HG03354 (cell line): ENCODE measurements at regions not wholly inside any gene's neighbourhood (a gene's known extent, or its start where the extent isn't known, plus 50 kb on each side); places are given as distances from the start of the nearest gene placed in this dataset.

Source experiments
- ATAC-seq: cut with Tn5 transposase; IDR thresholded peaks from one replicate; pipeline ENCODE4 v1.9.1; 2021; ENCODE audit warnings: mild to moderate bottlenecking; ENCODE audit not compliant: unreplicated experiment, poor library complexity, severe bottlenecking

GRCh38 chr7:148472406-148472805, 118.2 kb upstream of the C7orf33 start:
- no peak for ATAC-seq

DNA sequence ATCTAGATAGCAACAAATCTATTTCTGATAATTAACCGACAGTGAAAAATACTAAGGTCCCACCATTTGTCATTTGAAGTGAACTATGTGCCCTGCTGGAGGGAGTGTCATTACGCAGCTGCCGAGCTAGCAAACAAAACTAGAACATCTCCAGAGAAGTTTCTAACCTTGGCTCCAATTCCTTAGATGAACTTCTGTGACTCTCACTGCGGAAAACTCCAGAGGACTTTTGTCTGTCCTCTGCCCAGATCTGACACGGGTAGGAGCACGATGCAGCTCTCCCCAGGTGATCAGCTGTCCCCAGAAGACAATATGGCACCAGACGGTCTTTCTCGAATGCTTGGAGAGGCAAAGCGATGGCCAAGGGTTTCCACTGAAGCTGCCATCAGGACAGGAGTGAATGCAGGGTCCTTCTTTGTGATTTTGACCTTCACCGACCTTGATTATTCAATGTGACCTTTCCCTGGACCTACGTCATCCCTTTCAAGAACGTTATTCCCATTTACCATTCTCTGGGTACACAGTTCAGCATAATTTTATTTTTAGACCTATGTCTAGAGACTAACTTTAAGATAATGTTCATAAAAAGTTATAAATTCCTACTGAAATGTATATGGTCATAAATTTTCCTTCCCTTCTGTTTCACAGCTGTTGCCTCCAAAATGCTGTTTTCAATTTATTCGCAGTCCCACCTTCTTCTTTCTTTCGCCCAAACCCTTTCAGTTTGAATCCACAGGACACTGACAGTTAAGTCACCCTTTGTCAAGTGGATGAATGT, 116.7 kb upstream of the C7orf33 start:
- ATAC-seq: no peak

GRCh38 chr7:148474481-148475025, 116.0 kb upstream of the C7orf33 start:
- no peak for ATAC-seq

DNA sequence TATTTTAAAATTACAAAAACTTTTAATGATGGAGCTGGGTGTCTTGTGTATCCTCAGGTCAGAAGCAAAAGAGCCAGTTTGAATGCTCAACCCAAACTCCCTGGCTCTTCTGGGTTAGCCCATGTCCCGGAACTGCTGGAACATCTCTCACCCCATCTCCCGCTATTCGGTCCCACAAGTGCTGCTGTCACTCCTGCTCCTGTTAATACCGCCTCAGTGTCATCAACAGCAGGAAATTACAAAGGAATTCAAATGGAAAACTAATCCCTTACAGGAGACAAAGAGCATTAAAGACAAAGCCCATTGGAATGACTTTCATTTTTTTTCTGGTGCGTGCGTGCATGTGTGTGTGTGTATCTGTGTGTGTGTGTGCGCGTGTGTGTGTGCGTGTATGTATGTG, 112.0 kb upstream of the C7orf33 start:
- ATAC-seq: no peak

DNA sequence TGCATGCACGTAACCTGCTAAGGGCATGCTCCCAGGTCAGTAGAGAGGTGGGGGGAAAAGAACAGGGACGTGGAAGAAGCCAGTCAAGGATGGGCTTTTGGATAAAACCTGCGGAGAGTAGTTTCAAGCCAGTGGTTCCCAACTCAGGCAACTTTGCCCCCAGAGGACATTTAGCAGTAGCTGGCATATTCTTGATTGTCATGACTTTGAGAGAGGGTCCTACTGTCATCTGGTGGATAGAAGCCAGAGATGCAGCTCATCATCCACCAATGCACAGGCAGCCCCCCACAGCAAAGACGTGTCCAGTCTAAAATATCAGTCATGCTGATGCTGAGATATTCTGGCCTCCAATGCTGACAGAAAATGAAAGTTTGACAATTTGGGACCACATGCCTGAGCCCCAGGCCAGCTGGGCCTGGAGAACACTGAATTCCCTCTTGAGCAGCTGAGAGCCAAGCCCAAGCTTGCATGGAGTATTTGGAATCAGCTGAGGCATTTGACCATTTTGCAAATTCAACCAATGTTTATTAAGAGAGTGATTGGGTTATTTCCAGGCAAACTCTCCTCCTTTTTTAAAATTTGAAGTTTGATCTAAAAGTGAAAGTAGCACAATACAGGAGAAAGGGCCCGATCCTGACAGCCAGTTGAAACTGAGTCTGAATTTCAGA, 110.0 kb upstream of the C7orf33 start:
- no peak for ATAC-seq

DNA sequence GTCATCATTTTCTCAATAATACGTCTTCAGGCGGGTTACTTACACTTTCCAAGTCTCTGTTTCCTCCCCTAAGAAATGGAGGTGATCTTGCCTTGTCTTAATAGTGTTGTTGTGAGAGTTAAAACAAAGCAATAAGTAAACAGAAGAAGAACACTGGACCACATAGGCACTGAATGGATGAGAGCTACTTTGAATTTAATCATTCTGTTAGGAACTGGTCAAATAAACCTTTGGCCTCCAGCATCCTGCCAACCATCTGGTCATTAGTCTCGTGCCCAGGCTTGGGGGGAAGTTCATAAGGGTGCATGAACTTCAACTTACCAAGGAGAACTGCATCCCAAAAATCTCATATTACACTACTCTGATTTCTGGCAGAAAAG, 109.4 kb upstream of the C7orf33 start:
- ATAC-seq: no peak

- no peak for ATAC-seq
These were observed 108.5 kb upstream of the C7orf33 start for GRCh38 chr7:148481971-148482626.

- ATAC-seq: no peak
These were observed 106.9 kb upstream of the C7orf33 start for GRCh38 chr7:148483515-148484308.

GRCh38 chr7:148484486-148484885, 106.1 kb upstream of the C7orf33 start:
- no peak for ATAC-seq

DNA sequence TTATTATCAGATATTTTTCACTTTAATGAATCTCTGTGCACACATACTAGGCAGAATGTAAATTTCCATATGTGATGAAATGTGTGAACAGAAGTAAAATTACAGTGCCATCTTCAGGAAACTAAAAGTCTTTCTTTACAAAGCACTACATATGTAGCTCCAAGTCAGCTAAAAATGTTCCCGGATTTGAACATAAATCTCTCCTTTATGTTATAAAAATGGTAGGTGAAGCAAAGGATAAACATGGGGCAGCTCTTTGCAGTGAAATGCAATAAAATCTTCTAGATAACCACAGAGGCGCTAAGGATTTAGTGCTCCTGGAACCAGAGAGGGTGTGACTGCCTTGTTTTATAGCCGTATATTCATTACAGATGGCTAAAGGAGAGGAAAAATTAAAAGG, 104.9 kb upstream of the C7orf33 start:
- ATAC-seq: no peak

DNA sequence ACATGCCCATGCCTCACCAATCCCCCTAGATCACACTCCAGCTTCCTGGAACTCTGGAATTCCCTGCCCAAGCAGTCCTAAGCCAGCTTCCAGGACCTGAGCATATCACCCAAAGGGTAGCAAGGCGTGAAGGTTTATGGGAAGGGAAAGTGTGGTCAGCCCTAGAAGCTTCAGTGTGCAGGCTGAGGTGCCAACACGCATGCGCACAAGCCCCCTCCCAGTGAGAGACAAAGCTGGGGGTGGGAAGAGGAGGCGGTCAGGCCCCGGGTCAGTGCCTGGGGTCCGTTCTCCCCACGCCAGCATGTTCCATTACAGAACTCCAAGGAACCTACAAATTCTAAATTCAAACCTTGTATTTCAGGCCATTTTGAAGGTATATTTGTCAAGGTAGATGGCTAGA, 103.6 kb upstream of the C7orf33 start:
- ATAC-seq: no peak

- ATAC-seq: no peak
These were observed 102.7 kb upstream of the C7orf33 start for GRCh38 chr7:148487912-148488311.

DNA sequence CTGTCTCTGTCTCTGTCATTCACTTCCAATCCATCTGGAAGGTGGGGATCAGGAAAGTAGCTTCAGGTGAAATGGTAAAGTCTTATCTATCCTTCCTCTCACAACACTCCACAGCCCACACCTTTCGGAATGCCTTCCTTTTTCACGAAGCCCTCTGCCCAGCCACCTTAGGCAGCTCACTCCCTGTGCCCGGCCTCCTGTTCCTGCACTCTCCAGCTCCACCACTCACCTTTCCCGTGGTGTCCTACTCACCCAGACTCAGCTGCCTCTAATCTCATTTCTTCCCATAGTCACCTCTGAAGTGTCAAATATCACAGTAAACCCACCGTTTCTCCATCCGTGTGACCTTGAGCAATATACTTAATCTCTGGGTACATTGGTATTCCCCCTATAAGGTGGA, 100.9 kb upstream of the C7orf33 start:
- no peak for ATAC-seq

- ATAC-seq: no peak
These were observed 98.3 kb upstream of the C7orf33 start for GRCh38 chr7:148492157-148492860.

DNA sequence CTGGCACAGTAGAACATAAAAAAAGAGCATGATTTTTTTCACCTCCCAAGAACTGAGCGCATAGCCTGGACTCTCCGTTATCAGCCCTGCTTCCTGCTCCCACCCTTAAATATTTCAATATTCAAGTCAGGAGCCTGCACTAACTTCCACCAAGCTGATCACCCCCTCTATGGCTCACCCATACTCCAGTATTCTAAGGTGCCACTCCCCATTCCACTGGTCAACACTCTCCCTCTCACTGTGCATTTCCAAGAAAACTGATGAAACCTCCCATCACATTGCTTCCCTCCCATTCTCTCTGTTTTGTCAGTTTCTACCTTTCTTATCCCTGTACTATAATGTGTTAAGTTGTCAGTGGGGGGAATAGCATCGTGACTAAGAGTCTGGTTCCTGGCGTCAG, 95.0 kb upstream of the C7orf33 start:
- no peak for ATAC-seq

DNA sequence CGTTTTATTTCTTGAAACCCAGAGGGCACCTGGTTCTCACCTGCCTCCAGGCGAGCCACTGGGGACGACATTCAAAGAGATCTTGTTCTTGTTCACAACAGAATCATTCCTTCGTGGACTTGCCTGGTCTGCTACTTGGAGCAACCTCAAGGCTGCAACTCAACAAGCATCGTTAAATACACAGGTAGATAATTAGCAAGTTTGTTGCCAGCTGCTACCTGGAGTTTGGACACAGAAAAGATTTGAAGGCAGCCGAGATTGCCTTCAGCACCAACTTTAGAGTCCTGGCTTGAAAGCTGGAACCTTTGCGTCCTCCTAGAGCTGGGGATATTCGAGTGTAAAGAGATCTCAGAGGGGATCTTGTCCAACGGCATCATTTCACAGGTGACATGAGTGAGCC, 89.6 kb upstream of the C7orf33 start:
- no peak for ATAC-seq

DNA sequence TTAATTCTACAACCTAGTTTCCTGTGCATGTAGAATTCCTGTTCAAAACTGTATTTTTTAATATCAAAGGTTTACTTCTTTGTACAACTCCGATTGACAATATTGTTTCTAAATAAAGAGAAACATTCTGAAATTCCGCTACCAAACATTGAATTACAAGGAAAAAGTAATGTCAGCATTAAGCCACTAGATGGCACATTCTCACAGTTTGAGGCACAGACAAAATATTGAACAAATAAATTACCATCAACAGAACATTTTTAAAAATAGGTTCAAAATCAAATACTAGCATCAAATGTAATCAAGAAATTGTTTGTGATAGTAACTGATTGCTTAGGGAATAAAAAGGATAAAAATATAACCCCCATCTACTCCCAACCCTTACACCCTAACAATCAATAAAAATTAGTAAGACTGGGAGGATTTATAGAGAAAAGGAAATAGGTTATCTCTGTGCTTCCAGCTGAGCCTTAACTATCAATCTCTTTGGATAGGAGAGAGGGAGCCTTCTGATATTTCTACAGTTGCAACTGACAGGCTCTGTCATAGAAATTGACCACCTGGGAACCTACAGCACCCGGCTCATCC, 86.6 kb upstream of the C7orf33 start:
- ATAC-seq: no peak

DNA sequence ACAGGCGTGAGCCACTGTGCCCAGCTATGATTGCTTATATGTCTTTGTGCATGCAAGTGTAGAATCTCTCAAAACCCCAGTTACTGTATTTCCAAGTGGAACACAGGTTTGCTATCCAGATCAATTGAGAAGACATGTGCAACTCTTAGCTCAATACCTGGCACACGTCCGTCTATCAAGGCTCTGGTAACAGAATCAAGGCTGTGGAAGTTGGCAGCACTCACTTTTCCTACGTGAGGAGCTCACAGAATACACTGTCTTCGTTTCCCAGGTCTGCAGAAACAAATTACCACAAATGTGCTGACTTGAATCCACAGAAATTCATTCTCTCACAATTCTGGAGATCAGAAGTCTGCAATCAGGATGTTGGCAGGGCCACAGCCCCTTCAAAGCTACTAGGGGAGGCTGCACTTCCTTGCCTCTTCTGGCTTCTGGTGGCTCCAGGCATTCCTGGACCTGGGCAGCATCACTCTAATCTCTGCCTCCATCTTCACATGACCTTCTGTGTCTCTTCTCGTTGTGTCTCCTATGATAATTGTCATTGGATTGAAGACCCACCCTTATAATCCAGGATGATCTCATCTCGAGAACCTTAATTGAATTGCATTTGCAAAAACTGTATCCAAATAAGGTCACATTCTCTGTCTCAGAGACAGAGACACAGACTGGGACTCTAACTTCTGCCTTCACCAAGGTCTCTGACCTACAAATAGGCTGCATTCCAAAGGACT, 84.8 kb upstream of the C7orf33 start:
- ATAC-seq: no peak
